Upper lobe of left lung (tissue), 6 donors: ENCODE measurements at regions not wholly inside any gene's neighbourhood (a gene's known extent, or its start where the extent isn't known, plus 50 kb on each side); places are given as distances from the start of the nearest gene placed in this dataset.

Experiments
- ATAC-seq, 2 donors: fragments of 200-7000 bp; cut with Tn5 transposase; one replicate each; pipeline ENCODE4 v1.9.1; 2022; ENCODE audit warnings: mild to moderate bottlenecking in 2 of 2, moderate library complexity in 2 of 2; ENCODE audit not compliant: low FRiP score in 2 of 2
- DNase-seq, 2 donors: peaks; one replicate each; pipeline ENCODE4 v3.0.0-alpha.2; 2019 to 2020
- H3K27ac ChIP-seq, 4 donors: fragments of 200-600 bp; sonication (generic); one replicate each; pipeline ENCODE4 v1.5.1; 2016 to 2019
- H3K27me3 ChIP-seq, 4 donors: fragments of 200-600 bp; sonication (generic); one replicate each; pipeline ENCODE4 v1.5.1; 2017 to 2019
- H3K36me3 ChIP-seq, 4 donors: fragments of 200-600 bp; sonication (generic); one replicate each; pipeline ENCODE4 v1.5.1; 2016 to 2019
- H3K4me1 ChIP-seq, 4 donors: fragments of 200-600 bp; sonication (generic); one replicate each; pipeline ENCODE4 v1.5.1; 2018 to 2019
- H3K4me3 ChIP-seq, 4 donors: fragments of 200-600 bp; sonication (generic); one replicate each; pipeline ENCODE4 v1.5.1; 2017 to 2019; ENCODE audit warnings: mild to moderate bottlenecking in 2 of 4, moderate library complexity in 1 of 4
- H3K9me3 ChIP-seq, 4 donors: fragments of 200-600 bp; sonication (generic); one replicate each; pipeline ENCODE4 v1.5.1; 2018 to 2019
- EP300 ChIP-seq, 4 donors: sonication (generic); formaldehyde crosslinking; IDR thresholded peaks; one replicate each; pipeline ENCODE4 v1.5.1; 2017; ENCODE audit warnings: antibody characterized with exemption in 4 of 4, control low read depth in 2 of 4
- POLR2A ChIP-seq, 4 donors: fragments of 450-650 bp; IDR thresholded peaks; one replicate each; pipeline ENCODE4 v1.5.1; 2016 to 2017; ENCODE audit warnings: antibody characterized with exemption in 4 of 4, mild to moderate bottlenecking in 2 of 4
- POLR2AphosphoS5 ChIP-seq, 2 donors: sonication (generic); formaldehyde crosslinking; IDR thresholded peaks; one replicate each; pipeline ENCODE4 v1.5.1; 2017; ENCODE audit warnings: antibody characterized with exemption in 2 of 2
- WGBS, 2 donors: methylation state at CpG; one replicate each; pipeline ENCODE4 v1.1.5; 2017 to 2018; 5-methylcytosine and 5-hydroxymethylcytosine counted together
- TF ChIP-seq, protein P1 (sequence below), 6 experiments: fragments of 450-650 bp in 4 of 6; fragments of 200-600 bp in 2 of 6; sonication (generic) in 2 of 6; IDR thresholded peaks; one replicate each; pipeline ENCODE4 v1.5.1; 2016 to 2019; ENCODE audit warnings: antibody characterized with exemption in 6 of 6
- donor health status: DM: no; HTN: no; CAD: no; lungs with moderate emphysema.
- donor health status: DM: no; HTN: yes; CAD: no; lungs with severe emphysema.

DNA sequence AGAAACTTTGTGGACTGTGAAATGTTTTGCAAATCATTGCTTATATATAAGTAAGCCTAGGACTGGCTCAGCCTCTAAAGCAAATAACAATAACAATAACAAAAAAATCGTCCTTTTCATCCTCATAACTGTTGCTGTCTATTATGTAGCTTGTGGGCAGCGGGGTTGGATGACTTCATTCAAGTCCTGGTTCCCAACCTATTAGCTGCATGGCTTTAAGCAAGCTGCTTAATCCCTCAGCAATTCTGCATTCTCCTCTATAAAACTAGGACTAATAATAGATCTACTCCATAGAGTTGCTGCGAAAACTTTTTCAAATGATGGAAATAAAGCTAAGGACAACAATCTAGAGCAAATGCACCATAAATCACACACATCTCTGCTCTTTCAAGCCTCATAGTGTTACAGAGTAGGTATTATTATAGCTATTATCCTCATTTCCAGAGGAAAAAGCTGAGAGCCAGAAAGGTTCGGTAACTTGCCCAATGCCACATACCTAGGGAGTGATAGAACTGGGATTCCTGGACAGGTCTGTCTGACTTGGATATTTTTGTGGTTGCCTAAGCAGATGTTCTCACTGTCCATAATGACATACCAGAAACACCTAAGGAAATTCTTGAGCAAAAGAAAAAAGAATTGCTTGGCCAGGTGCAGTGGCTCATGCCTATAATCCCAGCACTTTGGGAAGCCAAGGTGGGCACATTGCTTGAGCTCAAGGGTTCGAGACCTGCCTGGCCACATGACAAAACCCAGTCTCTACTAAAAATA lies 98.8 kb upstream of the ADRA1B start:
- Histone ChIP-seq H3K9me3 (no peaks in the 10 kb centered on the region), H3K27ac (no peak overlapping the region), H3K27me3 (no peaks in the 10 kb centered on the region), H3K4me1 (peaks cover 0 to 42% (median 7%) of the 10 kb centered on the region in 4 donors), H3K36me3 (no peaks in the 10 kb centered on the region), H3K4me3 (no peak overlapping the region)
- no peak for ATAC-seq
- 79 to 80% methylated on average over 5 of the region's 5 CpGs for WGBS, 2 donors
- TF ChIP-seq POLR2AphosphoS5 (IDR thresholded peaks at IDR 0.05) (no peak), EP300 (IDR thresholded peaks at IDR 0.05) (no peak), POLR2A (IDR thresholded peaks at IDR 0.05) (no peak)
- TF ChIP-seq, protein P1, sequence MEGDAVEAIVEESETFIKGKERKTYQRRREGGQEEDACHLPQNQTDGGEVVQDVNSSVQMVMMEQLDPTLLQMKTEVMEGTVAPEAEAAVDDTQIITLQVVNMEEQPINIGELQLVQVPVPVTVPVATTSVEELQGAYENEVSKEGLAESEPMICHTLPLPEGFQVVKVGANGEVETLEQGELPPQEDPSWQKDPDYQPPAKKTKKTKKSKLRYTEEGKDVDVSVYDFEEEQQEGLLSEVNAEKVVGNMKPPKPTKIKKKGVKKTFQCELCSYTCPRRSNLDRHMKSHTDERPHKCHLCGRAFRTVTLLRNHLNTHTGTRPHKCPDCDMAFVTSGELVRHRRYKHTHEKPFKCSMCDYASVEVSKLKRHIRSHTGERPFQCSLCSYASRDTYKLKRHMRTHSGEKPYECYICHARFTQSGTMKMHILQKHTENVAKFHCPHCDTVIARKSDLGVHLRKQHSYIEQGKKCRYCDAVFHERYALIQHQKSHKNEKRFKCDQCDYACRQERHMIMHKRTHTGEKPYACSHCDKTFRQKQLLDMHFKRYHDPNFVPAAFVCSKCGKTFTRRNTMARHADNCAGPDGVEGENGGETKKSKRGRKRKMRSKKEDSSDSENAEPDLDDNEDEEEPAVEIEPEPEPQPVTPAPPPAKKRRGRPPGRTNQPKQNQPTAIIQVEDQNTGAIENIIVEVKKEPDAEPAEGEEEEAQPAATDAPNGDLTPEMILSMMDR (IDR thresholded peaks at IDR 0.05), result no peak
- DNase-seq, result no peak

DNA sequence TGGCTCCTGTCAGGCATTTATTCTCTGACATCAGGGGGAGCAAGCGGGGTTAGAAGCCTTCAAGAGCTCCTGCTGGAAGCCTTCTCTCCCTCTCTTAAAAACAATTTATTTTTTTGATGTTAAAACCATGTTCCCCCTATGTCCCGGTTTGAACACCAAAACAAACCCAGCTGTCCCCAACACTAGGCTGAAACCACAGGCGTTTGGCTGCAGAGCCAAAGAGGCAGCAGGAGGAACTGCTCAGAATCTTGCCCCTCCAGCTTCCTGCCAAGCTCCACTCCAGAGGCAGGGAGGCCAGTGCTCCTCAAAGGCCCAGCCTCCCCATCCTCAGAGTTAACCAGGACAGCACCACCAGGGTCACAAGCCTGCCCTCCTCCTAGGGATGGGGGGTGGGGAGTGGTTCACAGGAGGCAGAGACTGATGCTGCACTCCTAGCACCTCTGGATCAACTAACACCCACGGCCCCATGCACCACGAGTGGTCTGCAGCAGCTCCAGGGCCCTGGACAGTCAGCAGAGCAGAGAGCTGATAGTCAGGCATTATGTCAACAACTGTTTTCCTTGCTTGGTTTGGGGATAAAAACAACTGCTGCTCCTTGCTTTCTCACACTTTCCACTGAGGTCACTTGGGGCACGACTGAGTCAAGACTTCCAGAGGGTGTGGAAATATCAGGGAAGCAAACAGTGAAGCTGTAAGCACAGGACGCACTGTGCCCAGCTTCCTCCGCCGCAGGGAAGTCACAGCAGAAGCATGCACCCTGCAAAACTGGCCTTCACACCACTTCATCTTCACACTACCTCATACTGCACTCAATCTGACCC lies 96.5 kb upstream of the ADRA1B start:
- WGBS, 2 donors, result 55 to 62% methylated on average over 9 of the region's 9 CpGs

DNA sequence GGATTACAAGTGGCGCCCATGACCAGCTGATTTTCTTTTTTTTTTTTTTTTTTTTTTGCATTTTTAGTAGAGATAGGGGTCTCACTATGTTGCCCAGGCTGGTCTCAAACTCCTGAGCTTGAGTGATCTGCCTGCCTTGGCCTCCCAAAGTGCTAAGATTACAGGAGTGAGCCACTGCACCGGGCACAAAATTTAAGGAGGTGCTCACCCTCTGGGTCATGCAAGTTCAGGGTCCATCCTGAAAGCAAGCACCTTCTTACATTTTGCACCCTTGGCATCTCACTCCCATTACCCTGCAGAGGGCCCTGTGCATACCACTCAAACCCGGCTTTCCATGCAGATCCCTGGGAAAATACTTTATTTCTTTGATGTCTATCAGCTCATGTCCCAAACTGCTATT lies 95.6 kb upstream of the ADRA1B start:
- WGBS, 2 donors, result 83 to 91% methylated on average over 3 of the region's 3 CpGs
- H3K9me3 ChIP-seq, result no peaks in the 10 kb centered on the region

More for the DNA sequence above, 96.5 kb upstream of the ADRA1B start:
- Histone ChIP-seq H3K4me3 (no peak overlapping the region), H3K4me1 (peaks cover 0 to 46% (median 7%) of the 10 kb centered on the region in 4 donors), H3K9me3 (no peaks in the 10 kb centered on the region), H3K27me3 (no peaks in the 10 kb centered on the region), H3K36me3 (no peaks in the 10 kb centered on the region), H3K27ac (peak overlapping the region in 3 of 4 donors; percentile 44 to 85 (median 69))
- TF ChIP-seq EP300 (IDR thresholded peaks at IDR 0.05) (peak in 3 of 4 donors; percentile 76 to 99 (median 96)), POLR2A (IDR thresholded peaks at IDR 0.05) (no peak), POLR2AphosphoS5 (IDR thresholded peaks at IDR 0.05) (peak; percentile 87 to 95)
- TF ChIP-seq, protein P1 (IDR thresholded peaks at IDR 0.05), result no peak
- DNase-seq (peak; percentile 24 to 86), ATAC-seq (peak; percentile 77 to 88)

DNA sequence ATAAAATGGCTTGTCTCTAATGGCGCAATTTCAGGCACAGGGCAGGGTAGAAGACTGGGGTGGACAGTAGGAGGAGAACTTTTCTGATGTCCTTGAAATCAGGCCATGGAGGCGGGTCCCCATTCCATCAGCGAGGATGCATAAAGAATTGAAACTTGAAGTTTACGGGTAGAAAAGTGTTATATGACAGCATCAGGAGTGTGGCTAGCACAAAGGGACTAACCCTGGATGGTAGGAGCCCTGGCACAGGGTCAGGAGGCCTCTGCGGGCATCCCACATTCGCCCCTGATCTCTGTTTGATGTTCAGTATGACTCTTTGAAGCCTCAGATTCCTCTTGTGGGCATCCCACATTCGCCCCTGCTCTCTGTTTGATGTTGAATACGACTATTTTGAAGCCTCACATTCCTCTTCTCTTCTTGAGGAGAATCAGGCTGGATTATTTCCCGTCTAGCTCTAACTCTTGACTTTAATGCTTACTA lies 94.8 kb upstream of the ADRA1B start:
- WGBS, 2 donors, result 87% methylated on average over 9 of the region's 9 CpGs

More for the DNA sequence above, 95.6 kb upstream of the ADRA1B start:
- Histone ChIP-seq H3K4me1 (peaks cover 0 to 52% (median 12%) of the 10 kb centered on the region in 4 donors), H3K36me3 (no peaks in the 10 kb centered on the region), H3K27ac (peak overlapping the region in 3 of 4 donors; percentile 26 to 85 (median 49)), H3K4me3 (no peak overlapping the region), H3K27me3 (no peaks in the 10 kb centered on the region)
- ATAC-seq, result no peak
- TF ChIP-seq POLR2A (IDR thresholded peaks at IDR 0.05), result no peak
- TF ChIP-seq POLR2AphosphoS5 (IDR thresholded peaks at IDR 0.05), result no peak
- TF ChIP-seq, protein P1 (IDR thresholded peaks at IDR 0.05), result no peak
- no peak for TF ChIP-seq EP300 (IDR thresholded peaks at IDR 0.05)
- DNase-seq, result no peak

More for the DNA sequence above, 94.8 kb upstream of the ADRA1B start:
- no peaks in the 10 kb centered on the region for H3K9me3 ChIP-seq
- H3K36me3 ChIP-seq, result no peaks in the 10 kb centered on the region
- ATAC-seq, result no peak
- H3K27ac ChIP-seq, result peak overlapping the region in 2 of 4 donors; percentile 49 to 85
- TF ChIP-seq, protein P1 (IDR thresholded peaks at IDR 0.05), result no peak
- TF ChIP-seq EP300 (IDR thresholded peaks at IDR 0.05) (no peak), POLR2A (IDR thresholded peaks at IDR 0.05) (no peak), POLR2AphosphoS5 (IDR thresholded peaks at IDR 0.05) (no peak)
- H3K4me3 ChIP-seq, result no peak overlapping the region
- no peaks in the 10 kb centered on the region for H3K27me3 ChIP-seq
- no peak for DNase-seq
- H3K4me1 ChIP-seq, result peaks cover 7 to 54% (median 16%) of the 10 kb centered on the region in 4 donors
